ENCODE measurements at regions not wholly inside any gene's neighbourhood (a gene's known extent, or its start where the extent isn't known, plus 50 kb on each side); places are given as distances from the start of the nearest gene placed in this dataset.

DNA sequence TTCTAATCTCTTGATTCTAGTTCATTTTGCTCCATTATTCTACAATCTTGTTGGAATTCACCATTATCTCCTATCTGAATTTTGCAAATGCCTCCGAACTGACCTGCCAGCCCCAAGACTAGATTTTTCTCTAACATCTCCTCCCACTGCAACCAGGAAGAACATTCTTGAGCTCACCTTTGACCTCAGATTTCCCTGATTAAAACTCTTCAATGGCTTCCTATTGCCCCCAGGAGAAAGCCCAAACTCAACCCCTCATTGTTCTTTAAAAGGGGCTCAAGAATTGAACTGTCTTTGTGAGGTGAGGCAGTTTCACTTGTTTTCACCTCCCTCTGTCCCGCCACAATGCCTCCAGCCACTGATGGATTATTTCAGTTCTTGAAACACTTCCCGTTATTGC is 784.6 kb upstream of the ZEB2 start:
- no peak overlapping the region for H3K27ac ChIP-seq

DNA sequence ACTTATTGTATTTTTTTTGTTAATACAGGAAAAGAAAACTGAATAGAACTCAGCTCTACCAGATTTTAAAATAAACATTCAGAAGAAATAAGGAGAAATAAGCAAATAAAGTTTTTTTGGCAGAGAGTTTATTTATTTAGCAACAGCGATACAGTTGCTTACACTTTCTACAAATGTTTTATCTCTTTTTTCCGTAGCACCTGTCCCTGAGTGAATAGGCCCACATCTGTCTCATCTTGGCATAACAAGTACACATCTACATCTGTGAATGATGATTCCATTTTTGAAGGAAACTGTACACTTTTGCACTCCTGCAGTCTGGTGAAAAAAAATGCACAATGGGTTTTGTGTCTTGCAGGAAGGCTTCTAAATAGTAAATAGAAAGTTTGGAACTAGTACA is 783.6 kb upstream of the ZEB2 start:
- 35 to 63% methylated on average over 2 of the region's 2 CpGs for WGBS, 2 donors
- H3K27me3 ChIP-seq: no peaks in the 10 kb centered on the region
- intact Hi-C loops (cut with DNase I; ENCODE audit: low total_unique reads): no loop called here
- H3K27ac ChIP-seq: no peak overlapping the region
- H3K4me1 ChIP-seq: no peaks in the 10 kb centered on the region
- no peak for DNase-seq
- TF ChIP-seq, protein P1, sequence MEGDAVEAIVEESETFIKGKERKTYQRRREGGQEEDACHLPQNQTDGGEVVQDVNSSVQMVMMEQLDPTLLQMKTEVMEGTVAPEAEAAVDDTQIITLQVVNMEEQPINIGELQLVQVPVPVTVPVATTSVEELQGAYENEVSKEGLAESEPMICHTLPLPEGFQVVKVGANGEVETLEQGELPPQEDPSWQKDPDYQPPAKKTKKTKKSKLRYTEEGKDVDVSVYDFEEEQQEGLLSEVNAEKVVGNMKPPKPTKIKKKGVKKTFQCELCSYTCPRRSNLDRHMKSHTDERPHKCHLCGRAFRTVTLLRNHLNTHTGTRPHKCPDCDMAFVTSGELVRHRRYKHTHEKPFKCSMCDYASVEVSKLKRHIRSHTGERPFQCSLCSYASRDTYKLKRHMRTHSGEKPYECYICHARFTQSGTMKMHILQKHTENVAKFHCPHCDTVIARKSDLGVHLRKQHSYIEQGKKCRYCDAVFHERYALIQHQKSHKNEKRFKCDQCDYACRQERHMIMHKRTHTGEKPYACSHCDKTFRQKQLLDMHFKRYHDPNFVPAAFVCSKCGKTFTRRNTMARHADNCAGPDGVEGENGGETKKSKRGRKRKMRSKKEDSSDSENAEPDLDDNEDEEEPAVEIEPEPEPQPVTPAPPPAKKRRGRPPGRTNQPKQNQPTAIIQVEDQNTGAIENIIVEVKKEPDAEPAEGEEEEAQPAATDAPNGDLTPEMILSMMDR (IDR thresholded peaks at IDR 0.05): no peak
- no peak for TF ChIP-seq POLR2A (IDR thresholded peaks at IDR 0.05)
- H3K9me3 ChIP-seq: no peaks in the 10 kb centered on the region
- H3K4me3 ChIP-seq: no peak overlapping the region
- no peaks in the 10 kb centered on the region for H3K36me3 ChIP-seq (ENCODE audit: low read depth, missing control alignments)

More for the DNA sequence above, 784.6 kb upstream of the ZEB2 start:
- no peak overlapping the region for H3K4me3 ChIP-seq
- H3K4me1 ChIP-seq: no peaks in the 10 kb centered on the region
- TF ChIP-seq POLR2A (IDR thresholded peaks at IDR 0.05): no peak
- TF ChIP-seq, protein P1 (IDR thresholded peaks at IDR 0.05): no peak
- H3K9me3 ChIP-seq: no peaks in the 10 kb centered on the region
- H3K36me3 ChIP-seq (ENCODE audit: low read depth, missing control alignments): no peaks in the 10 kb centered on the region
- no peak for DNase-seq
- intact Hi-C loops (cut with DNase I; ENCODE audit: low total_unique reads): no loop called here
- H3K27me3 ChIP-seq: no peaks in the 10 kb centered on the region
- 51 to 78% methylated on average over 3 of the region's 3 CpGs for WGBS, 2 donors

DNA sequence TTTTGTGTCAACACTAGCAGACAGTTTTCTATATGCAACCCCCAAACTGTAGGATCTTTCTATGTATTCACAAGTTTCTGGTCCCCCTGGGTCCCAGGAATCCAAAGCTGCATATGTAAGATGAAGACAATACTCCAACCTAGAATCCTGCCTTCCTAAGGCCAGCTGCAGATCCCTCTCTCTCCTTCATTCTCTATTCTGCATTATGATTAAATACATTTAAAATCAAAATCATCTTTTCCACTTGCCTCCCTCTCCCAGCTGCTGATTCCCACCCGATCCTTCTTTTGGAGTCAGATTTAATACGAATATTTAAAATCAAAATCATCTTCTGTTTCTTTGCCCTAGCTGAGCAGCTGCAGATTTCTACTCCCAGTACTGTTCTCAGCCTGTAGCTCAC is 783.0 kb upstream of the ZEB2 start:
- TF ChIP-seq, protein P1 (IDR thresholded peaks at IDR 0.05): no peak
- TF ChIP-seq POLR2A (IDR thresholded peaks at IDR 0.05): no peak
- WGBS, 2 donors: 53 to 67% methylated on average over 2 of the region's 2 CpGs

DNA sequence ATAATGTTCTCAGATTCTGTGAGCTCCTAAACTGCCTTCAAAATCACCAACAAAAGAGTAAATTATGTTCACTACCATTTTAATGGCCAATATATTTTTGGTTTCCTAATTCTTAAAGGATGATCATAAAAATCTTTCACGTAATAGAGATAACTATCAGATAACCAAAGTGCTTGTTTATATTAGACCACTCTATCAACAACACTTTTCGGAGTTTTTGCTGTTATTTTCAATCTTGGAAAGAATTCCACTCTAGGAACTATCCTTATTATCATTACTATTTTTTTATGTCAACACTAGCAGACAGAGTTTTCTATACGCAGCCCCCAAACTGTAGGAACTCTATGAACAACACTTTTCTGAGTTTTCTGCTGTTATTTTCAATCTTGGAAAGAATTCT is 782.5 kb upstream of the ZEB2 start:
- no peak for DNase-seq
- no peaks in the 10 kb centered on the region for H3K4me1 ChIP-seq
- intact Hi-C loops (cut with DNase I; ENCODE audit: low total_unique reads): no loop called here
- H3K4me3 ChIP-seq: no peak overlapping the region
- 76 to 79% methylated on average over 3 of the region's 3 CpGs for WGBS, 2 donors
- H3K27me3 ChIP-seq: no peaks in the 10 kb centered on the region
- no peaks in the 10 kb centered on the region for H3K9me3 ChIP-seq
- TF ChIP-seq, protein P1 (IDR thresholded peaks at IDR 0.05): no peak
- no peak for TF ChIP-seq POLR2A (IDR thresholded peaks at IDR 0.05)
- no peaks in the 10 kb centered on the region for H3K36me3 ChIP-seq (ENCODE audit: low read depth, missing control alignments)
- H3K27ac ChIP-seq: no peak overlapping the region

More for the DNA sequence above, 783.0 kb upstream of the ZEB2 start:
- DNase-seq: no peak
- no peaks in the 10 kb centered on the region for H3K27me3 ChIP-seq
- H3K27ac ChIP-seq: no peak overlapping the region
- H3K4me1 ChIP-seq: no peaks in the 10 kb centered on the region
- H3K36me3 ChIP-seq (ENCODE audit: low read depth, missing control alignments): no peaks in the 10 kb centered on the region
- H3K9me3 ChIP-seq: no peaks in the 10 kb centered on the region
- H3K4me3 ChIP-seq: no peak overlapping the region
- intact Hi-C loops (cut with DNase I; ENCODE audit: low total_unique reads): no loop called here

DNA sequence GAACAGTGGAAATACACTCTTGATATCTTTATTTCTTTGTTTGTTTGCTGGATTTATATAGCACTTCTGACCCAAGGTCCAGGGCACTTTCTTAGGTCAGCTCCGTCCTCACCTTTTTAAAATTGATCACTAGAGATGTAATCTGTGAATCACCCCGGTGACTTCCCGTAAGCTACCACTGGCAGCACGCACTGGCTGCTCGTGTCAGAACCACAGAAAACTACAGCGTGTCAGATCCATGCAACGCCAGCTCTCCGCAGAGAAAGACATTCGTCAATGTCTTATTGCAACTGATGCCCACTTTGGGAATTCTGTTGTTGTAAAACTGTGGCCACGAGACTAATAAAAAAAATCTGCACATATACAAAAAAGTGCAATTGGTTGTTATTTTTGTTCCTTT is 779.4 kb upstream of the ZEB2 start:
- Histone ChIP-seq H3K27ac (no peak overlapping the region), H3K4me3 (no peak overlapping the region), H3K36me3 (ENCODE audit: low read depth, missing control alignments) (no peaks in the 10 kb centered on the region), H3K27me3 (no peaks in the 10 kb centered on the region), H3K4me1 (no peaks in the 10 kb centered on the region), H3K9me3 (no peaks in the 10 kb centered on the region)
- intact Hi-C loops (cut with DNase I; ENCODE audit: low total_unique reads): no loop called here
- no peak for DNase-seq
- no peak for TF ChIP-seq POLR2A (IDR thresholded peaks at IDR 0.05)
- TF ChIP-seq, protein P1 (IDR thresholded peaks at IDR 0.05): no peak
- WGBS, 2 donors: 63 to 69% methylated on average over 10 of the region's 10 CpGs

Measured in testis (tissue), 2 donors.